ENCODE measurements at regions not wholly inside any gene's neighbourhood (a gene's known extent, or its start where the extent isn't known, plus 50 kb on each side); places are given as distances from the start of the nearest gene placed in this dataset.

GRCh38 chr14:98204139-98204538 lies 1067.9 kb downstream of the BCL11B start:
- TF ChIP-seq CTCF (IDR thresholded peaks at IDR 0.05) (no peak), POLR2AphosphoS5 (IDR thresholded peaks at IDR 0.05) (no peak), POLR2A (IDR thresholded peaks at IDR 0.05) (no peak)

Data from prostate gland (tissue), 2 donors.